Caco-2 (cell line): ENCODE measurements at regions not wholly inside any gene's neighbourhood (a gene's known extent, or its start where the extent isn't known, plus 50 kb on each side); places are given as distances from the start of the nearest gene placed in this dataset.
A peak's percentile ranks its signal among the peaks of the same experiment; 100 is the strongest.

Experiments
- BruUV-seq: library from RNA; stranded (reverse); fragments of 400-500 nt; replicated peaks from 2 replicates; lab custom pipeline; 2021; lab: Mats Ljungman, UMichigan
- CTCF ChIA-PET: fragments of 300-600 bp; sonication (Branson Sonifier 250); formaldehyde crosslinking; loops from one replicate; lab custom pipeline; 2022; ENCODE audit warnings: antibody characterized with exemption; lab: Charles Lee
- POLR2A ChIA-PET: fragments of 300-600 bp; sonication (Branson Sonifier 250); formaldehyde crosslinking; loops from one replicate; lab custom pipeline; 2022; ENCODE audit warnings: antibody characterized with exemption; lab: Charles Lee
- DNase-seq, 2 experiments: peaks; one replicate each; pipeline versions ENCODE4 v3.0.0 to v3.0.0-alpha.2; 2020 to 2022
- H3K27me3 ChIP-seq: replicated peaks from 2 replicates; pipeline ENCODE4 v1.6.0; 2011; ENCODE audit warnings: low read length; ENCODE audit not compliant: control insufficient read depth, insufficient read depth
- H3K36me3 ChIP-seq: 2 replicates; pipeline ENCODE4 v1.5.1; 2011; ENCODE audit warnings: low read length; ENCODE audit not compliant: control insufficient read depth, insufficient read depth
- H3K4me1 ChIP-seq: fragments of 250-450 bp; sonication (Bioruptor Pico); 2 replicates; pipeline ENCODE4 v1.5.1; 2020; ENCODE audit warnings: mild to moderate bottlenecking
- H3K4me3 ChIP-seq: 2 replicates; pipeline ENCODE4 v1.5.1; 2011; ENCODE audit warnings: low read depth, mild to moderate bottlenecking, control low read depth, low read length
- H3K9me3 ChIP-seq: fragments of 250-450 bp; sonication (Bioruptor Pico); 2 replicates; pipeline ENCODE4 v1.5.1; 2020; ENCODE audit warnings: mild to moderate bottlenecking, moderate library complexity
- H3K27ac Mint-ChIP-seq: one replicate; pipeline ENCODE4 v1.8.0; 2022; ENCODE audit warnings: mixed read lengths; ENCODE audit not compliant: unreplicated experiment
- H3K27me3 Mint-ChIP-seq: one replicate; pipeline ENCODE4 v1.8.0; 2022; ENCODE audit warnings: mixed read lengths; ENCODE audit not compliant: insufficient read depth, unreplicated experiment
- H3K36me3 Mint-ChIP-seq: one replicate; pipeline ENCODE4 v1.8.0; 2022; ENCODE audit warnings: mild to moderate bottlenecking, mixed read lengths; ENCODE audit not compliant: insufficient read depth, unreplicated experiment
- H3K4me1 Mint-ChIP-seq: one replicate; pipeline ENCODE4 v1.8.0; 2022; ENCODE audit warnings: low read depth, mixed read lengths; ENCODE audit not compliant: unreplicated experiment
- H3K4me3 Mint-ChIP-seq: one replicate; pipeline ENCODE4 v1.8.0; 2022; ENCODE audit warnings: mild to moderate bottlenecking, moderate library complexity, mixed read lengths; ENCODE audit not compliant: unreplicated experiment
- H3K9me3 Mint-ChIP-seq: one replicate; pipeline ENCODE4 v1.8.0; 2022; ENCODE audit warnings: mixed read lengths; ENCODE audit not compliant: unreplicated experiment
- intact Hi-C: fragments of 100-400 bp; cut with micrococcal nuclease; formaldehyde crosslinking; loops from one replicate; pipeline ENCODE4 v1.10.0; 2022; ENCODE audit not compliant: unreplicated experiment
- TF ChIP-seq, protein P1 (sequence below), 2 experiments: fragments of 200-600 bp in 1 of 2; IDR thresholded peaks; 1 replicate in 1 of 2; 2 replicates in 1 of 2; pipeline versions ENCODE4 v1.5.1 to v1.8.0; 2011 to 2022; ENCODE audit warnings: antibody characterized with exemption in 1 of 2, control low read depth in 1 of 2, inconsistent platforms in 1 of 2, low read depth in 1 of 2, low read length in 1 of 2, mild to moderate bottlenecking in 1 of 2, moderate library complexity in 1 of 2; ENCODE audit not compliant: insufficient read depth in 1 of 2, severe bottlenecking in 1 of 2, unreplicated experiment in 1 of 2

DNA sequence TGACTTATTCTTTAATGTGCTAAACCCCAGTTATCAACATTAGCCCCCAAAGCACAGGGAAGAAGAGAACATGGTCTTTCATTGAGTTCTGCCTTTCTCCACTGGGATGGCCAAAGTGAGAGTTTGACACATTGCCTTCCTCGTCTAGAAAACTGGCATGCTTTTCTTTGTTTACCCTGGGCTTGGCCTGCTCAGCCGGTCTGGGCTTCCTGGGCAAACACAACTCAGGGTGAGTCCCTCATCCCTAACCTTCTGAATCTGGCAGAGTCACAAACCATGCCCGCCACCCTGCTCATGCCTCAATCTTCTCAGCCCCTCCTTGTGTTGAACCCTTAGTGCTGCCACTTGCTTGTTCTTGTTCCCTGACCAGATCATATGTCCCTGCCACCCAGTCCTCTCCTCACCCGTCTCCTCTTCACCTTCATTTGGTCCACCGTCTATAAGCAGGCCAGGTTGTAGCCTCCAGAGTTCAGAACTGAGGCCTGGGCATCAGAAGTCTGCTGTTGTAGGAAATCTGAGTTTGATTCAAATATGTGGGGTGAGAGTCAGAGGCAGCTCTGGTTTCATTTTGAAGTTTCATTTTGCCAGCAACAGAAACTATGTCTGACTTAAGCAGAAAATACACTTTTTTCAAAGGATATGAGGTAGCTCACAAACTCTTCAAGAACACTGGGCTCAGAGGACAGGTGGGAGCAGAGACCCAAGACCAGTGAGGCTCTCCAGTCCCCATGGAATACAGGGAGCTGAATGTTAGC is 217.6 kb downstream of the NDUFS4 start:
- Mint-ChIP-seq H3K9me3 (peaks cover 19% of the 10 kb centered on the region), H3K27me3 (no peaks in the 10 kb centered on the region), H3K4me1 (peaks cover 37% of the 10 kb centered on the region), H3K4me3 (no peak overlapping the region), H3K27ac (no peak overlapping the region), H3K36me3 (no peaks in the 10 kb centered on the region)
- H3K27me3 ChIP-seq = no peaks in the 10 kb centered on the region
- peaks cover 26% of the 10 kb centered on the region for H3K4me1 ChIP-seq
- H3K9me3 ChIP-seq = no peaks in the 10 kb centered on the region; the same call in 1 of the 2 replicates
- TF ChIP-seq, protein P1, sequence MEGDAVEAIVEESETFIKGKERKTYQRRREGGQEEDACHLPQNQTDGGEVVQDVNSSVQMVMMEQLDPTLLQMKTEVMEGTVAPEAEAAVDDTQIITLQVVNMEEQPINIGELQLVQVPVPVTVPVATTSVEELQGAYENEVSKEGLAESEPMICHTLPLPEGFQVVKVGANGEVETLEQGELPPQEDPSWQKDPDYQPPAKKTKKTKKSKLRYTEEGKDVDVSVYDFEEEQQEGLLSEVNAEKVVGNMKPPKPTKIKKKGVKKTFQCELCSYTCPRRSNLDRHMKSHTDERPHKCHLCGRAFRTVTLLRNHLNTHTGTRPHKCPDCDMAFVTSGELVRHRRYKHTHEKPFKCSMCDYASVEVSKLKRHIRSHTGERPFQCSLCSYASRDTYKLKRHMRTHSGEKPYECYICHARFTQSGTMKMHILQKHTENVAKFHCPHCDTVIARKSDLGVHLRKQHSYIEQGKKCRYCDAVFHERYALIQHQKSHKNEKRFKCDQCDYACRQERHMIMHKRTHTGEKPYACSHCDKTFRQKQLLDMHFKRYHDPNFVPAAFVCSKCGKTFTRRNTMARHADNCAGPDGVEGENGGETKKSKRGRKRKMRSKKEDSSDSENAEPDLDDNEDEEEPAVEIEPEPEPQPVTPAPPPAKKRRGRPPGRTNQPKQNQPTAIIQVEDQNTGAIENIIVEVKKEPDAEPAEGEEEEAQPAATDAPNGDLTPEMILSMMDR (IDR thresholded peaks at IDR 0.05; ENCODE audit: insufficient read depth in 1 of 2, low read depth in 1 of 2, low read length in 1 of 2, severe bottlenecking in 1 of 2, unreplicated experiment in 1 of 2) = no peak
- ChIA-PET POLR2A (no interaction called here), CTCF (no interaction called here)
- H3K4me3 ChIP-seq = no peak overlapping the region
- no TSS peak for BruUV-seq
- DNase-seq = no peak
- intact Hi-C loops = no loop called here
- H3K36me3 ChIP-seq = no peaks in the 10 kb centered on the region

DNA sequence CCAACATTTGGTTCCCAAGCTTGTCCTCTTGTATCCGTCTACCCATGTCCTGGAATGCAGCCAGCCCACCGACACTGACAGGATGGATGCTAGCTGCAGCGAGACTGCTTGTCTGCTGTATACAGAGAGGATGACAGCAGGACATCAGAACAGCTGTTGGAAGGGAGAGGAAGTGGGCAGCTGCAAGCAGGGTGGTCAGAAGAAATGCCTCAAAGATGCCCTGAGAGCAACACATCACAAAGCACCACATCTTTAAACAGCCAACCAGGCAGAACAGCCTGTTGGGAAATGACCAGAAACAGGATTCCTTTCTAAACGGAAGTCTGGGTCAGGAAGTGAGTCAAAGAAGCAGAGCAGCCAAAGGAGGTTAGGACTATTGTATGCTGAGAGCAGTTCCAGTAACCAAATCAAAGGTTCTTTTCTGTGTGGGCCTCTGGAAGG is 219.1 kb downstream of the NDUFS4 start:
- no TSS peak for BruUV-seq
- H3K36me3 Mint-ChIP-seq = no peaks in the 10 kb centered on the region
- intact Hi-C loops = no loop called here
- H3K4me1 Mint-ChIP-seq = peaks cover 45% of the 10 kb centered on the region
- no peaks in the 10 kb centered on the region for H3K27me3 ChIP-seq
- no peak overlapping the region for H3K27ac Mint-ChIP-seq
- H3K9me3 Mint-ChIP-seq = peaks cover 15% of the 10 kb centered on the region
- DNase-seq = no peak
- no peaks in the 10 kb centered on the region for H3K27me3 Mint-ChIP-seq
- H3K9me3 ChIP-seq = no peaks in the 10 kb centered on the region
- H3K4me3 Mint-ChIP-seq = no peak overlapping the region
- TF ChIP-seq, protein P1 (IDR thresholded peaks at IDR 0.05; ENCODE audit: insufficient read depth in 1 of 2, low read depth in 1 of 2, low read length in 1 of 2, severe bottlenecking in 1 of 2, unreplicated experiment in 1 of 2) = no peak
- ChIA-PET CTCF (no interaction called here), POLR2A (no interaction called here)
- peaks cover 36% of the 10 kb centered on the region for H3K4me1 ChIP-seq
- no peaks in the 10 kb centered on the region for H3K36me3 ChIP-seq
- no peak overlapping the region for H3K4me3 ChIP-seq

DNA sequence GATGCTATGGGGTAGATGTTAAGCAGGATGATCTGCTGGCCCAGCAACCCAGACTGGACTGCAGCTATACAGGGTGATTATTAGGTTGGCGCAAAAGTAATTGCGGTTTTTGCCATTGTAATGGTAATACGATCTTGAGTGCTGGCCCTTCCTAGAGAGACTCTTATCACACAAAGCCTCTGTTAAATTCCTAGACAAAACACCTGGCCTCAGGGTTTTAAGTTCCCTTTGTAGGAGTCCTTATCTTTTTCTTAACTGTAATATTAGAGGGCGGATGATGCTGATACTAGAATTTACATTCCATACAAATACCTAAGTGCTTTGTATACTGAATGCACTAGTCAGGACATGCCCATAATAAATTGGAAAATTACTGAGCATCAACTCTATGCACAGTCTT is 222.2 kb downstream of the NDUFS4 start:
- intact Hi-C loops = no loop called here
- CTCF ChIA-PET = no interaction called here

More for the DNA sequence above, 222.2 kb downstream of the NDUFS4 start:
- POLR2A ChIA-PET = no interaction called here
- peaks cover 57% of the 10 kb centered on the region for H3K4me1 Mint-ChIP-seq
- no peaks in the 10 kb centered on the region for H3K36me3 ChIP-seq
- H3K27me3 Mint-ChIP-seq = no peaks in the 10 kb centered on the region
- peak overlapping the region; percentile 33 for H3K27ac Mint-ChIP-seq
- no peaks in the 10 kb centered on the region for H3K27me3 ChIP-seq
- H3K4me3 ChIP-seq = no peak overlapping the region
- no peaks in the 10 kb centered on the region for H3K9me3 ChIP-seq
- peak in 1 of 2 experiments; percentile 29 for DNase-seq
- BruUV-seq = no TSS peak
- H3K36me3 Mint-ChIP-seq = no peaks in the 10 kb centered on the region
- H3K9me3 Mint-ChIP-seq = peaks cover 22% of the 10 kb centered on the region
- H3K4me1 ChIP-seq = peaks cover 42% of the 10 kb centered on the region
- no peak overlapping the region for H3K4me3 Mint-ChIP-seq
- TF ChIP-seq, protein P1 (IDR thresholded peaks at IDR 0.05; ENCODE audit: insufficient read depth in 1 of 2, low read depth in 1 of 2, low read length in 1 of 2, severe bottlenecking in 1 of 2, unreplicated experiment in 1 of 2) = no peak
